ENCODE measurements at regions not wholly inside any gene's neighbourhood (a gene's known extent, or its start where the extent isn't known, plus 50 kb on each side); places are given as distances from the start of the nearest gene placed in this dataset.

- ChIA-PET POLR2A (no interaction called here), CTCF (interaction anchor here (0.6 to 1.3 kb wide), 5 partner anchors 15 to 1121 kb away, joined by 3 to 4 read pairs (median 3); no protein-coding TSS in a partner anchor)
- Histone ChIP-seq H3K27ac (ENCODE audit: extremely low read depth, low read depth, low read length) (no peak overlapping the region), H3K4me3 (ENCODE audit: low read depth, low read length) (no peak overlapping the region), H3K9me3 (ENCODE audit: control insufficient read depth, insufficient read depth, low read depth, low read length) (no peaks in the 10 kb centered on the region), H3K4me1 (ENCODE audit: control insufficient read depth, insufficient read depth, low read length) (no peaks in the 10 kb centered on the region), H3K36me3 (ENCODE audit: control insufficient read depth in 2 of 2, insufficient read depth in 1 of 2, low read length in 2 of 2) (no peaks in the 10 kb centered on the region)
- TF ChIP-seq ZNF610 (tag by site-specific recombination; IDR thresholded peaks at IDR 0.05; ENCODE audit: borderline replicate concordance) (no peak), GLI2 (tag by site-specific recombination; IDR thresholded peaks at IDR 0.05; ENCODE audit: borderline replicate concordance, low read depth) (no peak), ZNF132 (tag by site-specific recombination; IDR thresholded peaks at IDR 0.05; ENCODE audit: borderline replicate concordance) (no peak), ZFP69B (tag by site-specific recombination; IDR thresholded peaks at IDR 0.05) (no peak)
- TF ChIP-seq, protein P1, sequence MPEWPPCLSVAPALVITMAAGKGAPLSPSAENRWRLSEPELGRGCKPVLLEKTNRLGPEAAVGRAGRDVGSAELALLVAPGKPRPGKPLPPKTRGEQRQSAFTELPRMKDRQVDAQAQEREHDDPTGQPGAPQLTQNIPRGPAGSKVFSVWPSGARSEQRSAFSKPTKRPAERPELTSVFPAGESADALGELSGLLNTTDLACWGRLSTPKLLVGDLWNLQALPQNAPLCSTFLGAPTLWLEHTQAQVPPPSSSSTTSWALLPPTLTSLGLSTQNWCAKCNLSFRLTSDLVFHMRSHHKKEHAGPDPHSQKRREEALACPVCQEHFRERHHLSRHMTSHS (tag by site-specific recombination; IDR thresholded peaks at IDR 0.05): no peak
Measured at GRCh38 chr9:4362281-4362680, 62.4 kb upstream of the GLIS3 start.

GRCh38 chr9:4359016-4359415 lies 59.1 kb upstream of the GLIS3 start:
- ChIA-PET CTCF (no interaction called here), POLR2A (no interaction called here)
- no peaks in the 10 kb centered on the region for H3K4me1 ChIP-seq (ENCODE audit: control insufficient read depth, insufficient read depth, low read length)
- H3K4me3 ChIP-seq (ENCODE audit: low read depth, low read length): no peak overlapping the region
- H3K27ac ChIP-seq (ENCODE audit: extremely low read depth, low read depth, low read length): no peak overlapping the region
- H3K9me3 ChIP-seq (ENCODE audit: control insufficient read depth, insufficient read depth, low read depth, low read length): no peaks in the 10 kb centered on the region
- TF ChIP-seq, protein P2, sequence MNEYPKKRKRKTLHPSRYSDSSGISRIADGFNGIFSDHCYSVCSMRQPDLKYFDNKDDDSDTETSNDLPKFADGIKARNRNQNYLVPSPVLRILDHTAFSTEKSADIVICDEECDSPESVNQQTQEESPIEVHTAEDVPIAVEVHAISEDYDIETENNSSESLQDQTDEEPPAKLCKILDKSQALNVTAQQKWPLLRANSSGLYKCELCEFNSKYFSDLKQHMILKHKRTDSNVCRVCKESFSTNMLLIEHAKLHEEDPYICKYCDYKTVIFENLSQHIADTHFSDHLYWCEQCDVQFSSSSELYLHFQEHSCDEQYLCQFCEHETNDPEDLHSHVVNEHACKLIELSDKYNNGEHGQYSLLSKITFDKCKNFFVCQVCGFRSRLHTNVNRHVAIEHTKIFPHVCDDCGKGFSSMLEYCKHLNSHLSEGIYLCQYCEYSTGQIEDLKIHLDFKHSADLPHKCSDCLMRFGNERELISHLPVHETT (tag by site-specific recombination; IDR thresholded peaks at IDR 0.05): no peak
- TF ChIP-seq ZNF335 (tag by site-specific recombination; conservative IDR thresholded peaks at IDR 0.05) (no peak), KLF10 (tag by site-specific recombination; IDR thresholded peaks at IDR 0.05) (no peak), ZNF341 (tag by site-specific recombination; IDR thresholded peaks at IDR 0.05; ENCODE audit: low read depth) (no peak), ZNF398 (tag by site-specific recombination; IDR thresholded peaks at IDR 0.05) (no peak), ZNF223 (tag by site-specific recombination; IDR thresholded peaks at IDR 0.05) (no peak), ZNF169 (tag by site-specific recombination; IDR thresholded peaks at IDR 0.05) (no peak), ZNF140 (tag by site-specific recombination; IDR thresholded peaks at IDR 0.05) (no peak)
- no peaks in the 10 kb centered on the region for H3K36me3 ChIP-seq (ENCODE audit: control insufficient read depth in 2 of 2, insufficient read depth in 1 of 2, low read length in 2 of 2)

- CTCF ChIA-PET: interaction anchor here (3.3 kb wide), 1 partner anchor 9 kb away, joined by 28 read pairs; no protein-coding TSS in a partner anchor
- POLR2A ChIA-PET: no interaction called here
- TF ChIP-seq ZNF148 (tag by site-specific recombination; IDR thresholded peaks at IDR 0.05; ENCODE audit: borderline replicate concordance) (no peak), ZNF473 (tag by site-specific recombination; IDR thresholded peaks at IDR 0.05) (no peak), ZNF510 (tag by site-specific recombination; IDR thresholded peaks at IDR 0.05; ENCODE audit: insufficient replicate concordance) (no peak), PRDM2 (tag by site-specific recombination; IDR thresholded peaks at IDR 0.05; ENCODE audit: borderline replicate concordance) (no peak), KLF1 (tag by site-specific recombination; IDR thresholded peaks at IDR 0.05) (no peak), ZFP3 (tag by site-specific recombination; IDR thresholded peaks at IDR 0.05; ENCODE audit: low read depth) (no peak)
Measured at GRCh38 chr9:4357929-4358328, 58.1 kb upstream of the GLIS3 start.

More at GRCh38 chr9:4357929-4358328, 58.1 kb upstream of the GLIS3 start:
- no peak overlapping the region for H3K4me3 ChIP-seq (ENCODE audit: low read depth, low read length)
- H3K36me3 ChIP-seq (ENCODE audit: control insufficient read depth in 2 of 2, insufficient read depth in 1 of 2, low read length in 2 of 2): no peaks in the 10 kb centered on the region
- no peaks in the 10 kb centered on the region for H3K4me1 ChIP-seq (ENCODE audit: control insufficient read depth, insufficient read depth, low read length)
- H3K27ac ChIP-seq (ENCODE audit: extremely low read depth, low read depth, low read length): no peak overlapping the region
- H3K9me3 ChIP-seq (ENCODE audit: control insufficient read depth, insufficient read depth, low read depth, low read length): no peaks in the 10 kb centered on the region
